ENCODE measurements at regions not wholly inside any gene's neighbourhood (a gene's known extent, or its start where the extent isn't known, plus 50 kb on each side); places are given as distances from the start of the nearest gene placed in this dataset.

- TF ChIP-seq CTCF (IDR thresholded peaks at IDR 0.05 in 8 of 11, conservative IDR thresholded peaks at IDR 0.05 in 3 of 11) (no peak), POLR2A (IDR thresholded peaks at IDR 0.05) (no peak)
Measured at GRCh38 chr14:76607510-76607909, 153.8 kb upstream of the VASH1 start.
